Esophagus squamous epithelium (tissue), 5 donors: ENCODE measurements at regions not wholly inside any gene's neighbourhood (a gene's known extent, or its start where the extent isn't known, plus 50 kb on each side); places are given as distances from the start of the nearest gene placed in this dataset.

Experiments
- DNase-seq: peaks from one replicate; lab custom pipeline; 2025; lab: John Stamatoyannopoulos, UW
- H3K27ac ChIP-seq, 4 donors: fragments of 200-600 bp; sonication (generic); one replicate each; pipeline ENCODE4 v1.5.1; 2016 to 2019; ENCODE audit warnings: mild to moderate bottlenecking in 1 of 4
- H3K27me3 ChIP-seq, 4 donors: fragments of 200-600 bp; sonication (generic); 1 replicate in 3 of 4; 2 replicates in 1 of 4; pipeline versions ENCODE4 v1.5.1 to v1.6.0; 2017 to 2021; ENCODE audit warnings: antibody characterized with exemption in 1 of 4
- H3K36me3 ChIP-seq, 3 donors: fragments of 200-600 bp; sonication (generic); one replicate each; pipeline ENCODE4 v1.5.1; 2016 to 2019
- H3K4me1 ChIP-seq, 3 donors: fragments of 200-600 bp; sonication (generic); one replicate each; pipeline ENCODE4 v1.5.1; 2017 to 2019
- H3K4me3 ChIP-seq, 4 donors: fragments of 200-600 bp; sonication (generic); 1 replicate in 3 of 4; 2 replicates in 1 of 4; pipeline ENCODE4 v1.5.1; 2016 to 2019; ENCODE audit warnings: mild to moderate bottlenecking in 2 of 4, moderate library complexity in 1 of 4
- H3K9me3 ChIP-seq, 3 donors: fragments of 200-600 bp; sonication (generic); one replicate each; pipeline ENCODE4 v1.5.1; 2016 to 2019
- CTCF ChIP-seq, 6 experiments: fragments of 450-650 bp in 4 of 6; fragments of 200-600 bp in 2 of 6; sonication (generic) in 2 of 6; IDR thresholded peaks; one replicate each; pipeline ENCODE4 v1.5.1; 2016 to 2019; ENCODE audit warnings: antibody characterized with exemption in 6 of 6, mild to moderate bottlenecking in 4 of 6, moderate library complexity in 4 of 6
- POLR2A ChIP-seq, 4 donors: fragments of 450-650 bp; IDR thresholded peaks; one replicate each; pipeline ENCODE4 v1.6.1; 2017; ENCODE audit warnings: antibody characterized with exemption in 4 of 4, mild to moderate bottlenecking in 4 of 4, moderate library complexity in 3 of 4
- WGBS, 2 donors: methylation state at CpG; one replicate each; pipeline ENCODE4 v1.1.5; 2018; 5-methylcytosine and 5-hydroxymethylcytosine counted together
- intact Hi-C: fragments of 100-400 bp; cut with DNase I; formaldehyde crosslinking; loops from one replicate; pipeline ENCODE4 v1.15.0; 2022
- donor health status: DM: yes; HTN: yes; CAD: no.

DNA sequence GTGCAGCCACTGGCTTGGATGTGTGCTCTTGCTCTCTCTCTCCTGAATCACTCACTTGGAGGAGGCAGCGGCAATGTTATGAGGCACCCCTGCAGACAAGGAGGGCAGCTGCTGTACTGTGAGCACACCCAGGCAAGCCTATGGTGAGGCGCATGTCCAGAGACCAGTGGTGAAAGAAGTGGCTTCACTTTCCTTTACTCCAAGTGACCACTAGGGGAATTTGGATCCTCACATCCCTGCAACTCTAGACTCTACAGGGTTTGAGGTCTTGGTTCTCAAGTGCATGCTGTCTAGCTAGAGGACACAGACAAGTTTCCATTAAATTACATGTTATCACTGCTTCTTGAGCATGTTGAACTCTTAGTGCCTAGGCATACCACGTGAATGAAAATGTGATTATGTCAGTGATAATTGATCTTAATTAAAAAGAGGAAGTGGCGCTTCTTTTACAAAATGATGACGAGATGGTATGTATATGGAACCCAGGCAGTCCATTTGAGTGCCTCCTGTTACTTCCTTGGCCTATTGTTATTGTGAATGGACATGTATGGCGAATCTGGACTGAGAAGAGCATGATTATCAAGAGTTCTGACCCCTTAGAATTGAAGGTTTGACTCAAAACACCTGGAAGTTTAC lies 181.0 kb upstream of the CDH2 start:
- TF ChIP-seq CTCF (IDR thresholded peaks at IDR 0.05) (no peak), POLR2A (IDR thresholded peaks at IDR 0.05) (no peak)
- no peak for DNase-seq
- H3K9me3 ChIP-seq = no peaks in the 10 kb centered on the region
- H3K4me3 ChIP-seq = no peak overlapping the region
- H3K27me3 ChIP-seq = no peaks in the 10 kb centered on the region
- H3K4me1 ChIP-seq = no peaks in the 10 kb centered on the region
- intact Hi-C loops = no loop called here
- no peak overlapping the region for H3K27ac ChIP-seq
- WGBS, 2 donors = 65 to 70% methylated on average over 6 of the region's 6 CpGs
- H3K36me3 ChIP-seq = no peaks in the 10 kb centered on the region

GRCh38 chr18:28350821-28351220 lies 173.9 kb upstream of the CDH2 start:
- TF ChIP-seq POLR2A (IDR thresholded peaks at IDR 0.05) (no peak), CTCF (IDR thresholded peaks at IDR 0.05) (no peak)
- H3K9me3 ChIP-seq = no peaks in the 10 kb centered on the region
- DNase-seq = no peak
- intact Hi-C loops = no loop called here
- no peaks in the 10 kb centered on the region for H3K36me3 ChIP-seq
- WGBS, 2 donors = 74 to 76% methylated on average over 7 of the region's 7 CpGs
- no peaks in the 10 kb centered on the region for H3K27me3 ChIP-seq
- no peaks in the 10 kb centered on the region for H3K4me1 ChIP-seq
- no peak overlapping the region for H3K27ac ChIP-seq
- no peak overlapping the region for H3K4me3 ChIP-seq

DNA sequence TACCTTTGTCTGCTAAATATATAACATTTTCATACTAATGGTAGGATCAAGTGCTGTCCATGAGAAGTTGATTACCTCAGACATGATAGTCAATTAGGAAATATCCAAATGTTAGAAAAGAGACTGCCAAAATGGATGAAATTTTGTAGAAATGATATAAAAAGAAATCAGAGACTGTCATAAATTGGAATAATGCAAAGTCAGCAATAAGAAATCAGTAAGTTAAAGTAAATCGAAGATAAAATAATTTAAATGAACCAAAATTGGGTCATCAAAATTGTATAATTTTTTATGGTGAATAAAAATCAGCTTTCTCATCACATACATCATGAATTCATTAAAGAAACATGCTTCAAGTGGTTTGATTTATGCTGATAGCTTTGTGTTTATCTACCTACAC lies 165.3 kb upstream of the CDH2 start:
- no peaks in the 10 kb centered on the region for H3K4me1 ChIP-seq
- H3K4me3 ChIP-seq = no peak overlapping the region
- DNase-seq = no peak
- H3K27ac ChIP-seq = no peak overlapping the region
- intact Hi-C loops = no loop called here
- no peaks in the 10 kb centered on the region for H3K27me3 ChIP-seq
- H3K36me3 ChIP-seq = no peaks in the 10 kb centered on the region
- WGBS, 2 donors = 55 to 74% methylated on average over 1 of the region's 1 CpG
- H3K9me3 ChIP-seq = no peaks in the 10 kb centered on the region
- TF ChIP-seq POLR2A (IDR thresholded peaks at IDR 0.05) = no peak
- no peak for TF ChIP-seq CTCF (IDR thresholded peaks at IDR 0.05)

DNA sequence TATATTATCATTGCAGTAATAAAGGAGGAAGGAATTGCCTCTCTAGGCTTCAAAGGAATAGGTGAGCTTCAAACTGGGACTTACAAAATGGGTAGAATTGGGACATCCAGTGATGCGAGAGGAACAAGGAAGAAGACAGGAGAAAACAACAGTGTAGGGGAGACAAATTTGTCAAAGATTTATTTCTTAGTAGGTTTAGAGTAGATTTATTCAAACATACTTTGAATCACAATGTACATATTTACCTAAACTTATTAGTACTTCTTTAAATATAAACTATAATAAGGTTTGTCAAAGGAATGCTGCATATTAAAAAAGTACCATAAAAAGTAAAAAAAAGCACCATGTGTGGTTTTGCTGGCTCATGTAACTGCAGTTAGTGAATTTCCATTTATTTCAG lies 161.4 kb upstream of the CDH2 start:
- no peak for TF ChIP-seq POLR2A (IDR thresholded peaks at IDR 0.05)
- H3K36me3 ChIP-seq = no peaks in the 10 kb centered on the region
- intact Hi-C loops = no loop called here
- H3K9me3 ChIP-seq = no peaks in the 10 kb centered on the region
- no peaks in the 10 kb centered on the region for H3K27me3 ChIP-seq
- no peak overlapping the region for H3K27ac ChIP-seq
- DNase-seq = no peak
- no peak overlapping the region for H3K4me3 ChIP-seq
- H3K4me1 ChIP-seq = no peaks in the 10 kb centered on the region
- WGBS, 2 donors = 86% methylated on average over 1 of the region's 1 CpG

DNA sequence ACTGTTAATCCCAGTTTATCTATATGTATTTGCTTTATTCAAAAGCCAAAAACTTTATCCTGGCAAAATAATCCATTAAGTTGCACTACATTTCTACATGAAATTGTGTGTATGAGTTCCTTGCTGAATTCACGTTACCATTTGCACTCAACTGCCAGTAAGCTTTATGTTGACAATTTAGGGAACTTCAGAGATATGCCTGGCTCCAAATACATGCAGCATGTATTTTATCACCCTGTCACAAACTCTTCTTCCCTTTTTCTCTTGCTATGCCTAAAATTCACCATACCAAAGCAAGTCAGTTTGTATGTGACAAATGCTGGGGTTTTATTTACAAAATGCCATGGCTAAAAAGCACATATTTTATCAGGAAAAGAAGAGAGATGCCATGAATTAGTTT lies 157.6 kb upstream of the CDH2 start:
- DNase-seq = no peak
- Histone ChIP-seq H3K27me3 (no peaks in the 10 kb centered on the region), H3K27ac (no peak overlapping the region), H3K4me1 (no peaks in the 10 kb centered on the region), H3K9me3 (no peaks in the 10 kb centered on the region), H3K4me3 (no peak overlapping the region), H3K36me3 (no peaks in the 10 kb centered on the region)
- TF ChIP-seq CTCF (IDR thresholded peaks at IDR 0.05) = no peak
- TF ChIP-seq POLR2A (IDR thresholded peaks at IDR 0.05) = no peak
- intact Hi-C loops = no loop called here
- WGBS, 2 donors = 53 to 69% methylated on average over 1 of the region's 1 CpG

- DNase-seq = no peak
- TF ChIP-seq CTCF (IDR thresholded peaks at IDR 0.05) (no peak), POLR2A (IDR thresholded peaks at IDR 0.05) (no peak)
Observed at GRCh38 chr18:28332071-28332470, 155.1 kb upstream of the CDH2 start.

More at GRCh38 chr18:28332071-28332470, 155.1 kb upstream of the CDH2 start:
- intact Hi-C loops = no loop called here
- H3K27ac ChIP-seq = no peak overlapping the region
- no peaks in the 10 kb centered on the region for H3K27me3 ChIP-seq
- no peaks in the 10 kb centered on the region for H3K9me3 ChIP-seq
- no peak overlapping the region for H3K4me3 ChIP-seq
- 54 to 66% methylated on average over 3 of the region's 3 CpGs for WGBS, 2 donors
- H3K4me1 ChIP-seq = no peaks in the 10 kb centered on the region
- no peaks in the 10 kb centered on the region for H3K36me3 ChIP-seq
